NT2/D1 (cell line): ENCODE measurements at regions not wholly inside any gene's neighbourhood (a gene's known extent, or its start where the extent isn't known, plus 50 kb on each side); places are given as distances from the start of the nearest gene placed in this dataset.

Experiments used
- SUZ12 ChIP-seq: IDR thresholded peaks from 2 replicates; pipeline ENCODE4 v1.6.1; 2011; ENCODE audit not compliant: insufficient read length, insufficient read depth; ENCODE audit errors: extremely low read depth
- ZNF274 ChIP-seq: IDR thresholded peaks from 2 replicates; pipeline ENCODE4 v1.6.1; 2011; ENCODE audit warnings: mild to moderate bottlenecking, low read depth, low read length

- TF ChIP-seq ZNF274 (no peak), SUZ12 (no peak)
Measured at GRCh38 chr4:188623314-188623854, 484.1 kb downstream of the TRIML1 start.
